CD14-positive monocyte (primary cell): ENCODE measurements at regions not wholly inside any gene's neighbourhood (a gene's known extent, or its start where the extent isn't known, plus 50 kb on each side); places are given as distances from the start of the nearest gene placed in this dataset.

ENCODE experiments used
- DNase-seq, 3 donors: peaks; one replicate each; pipeline ENCODE4 v3.0.0-alpha.2; 2011 to 2022
- H2AFZ ChIP-seq: 2 replicates; pipeline ENCODE4 v1.6.0; 2012; ENCODE audit warnings: mild to moderate bottlenecking, low read depth, low read length, inconsistent platforms; ENCODE audit not compliant: insufficient read depth, poor library complexity, severe bottlenecking
- H3K27ac ChIP-seq, 2 donors: 1 replicate in 1 of 2; 2 replicates in 1 of 2; pipeline ENCODE4 v1.5.1; 2012 to 2013; ENCODE audit warnings: low read length in 2 of 2, control low read depth in 1 of 2, inconsistent platforms in 1 of 2, low read depth in 1 of 2, mild to moderate bottlenecking in 1 of 2
- H3K27me3 ChIP-seq, 2 donors: one replicate each; pipeline versions ENCODE4 v1.6.0 to v1.6.1; 2011 to 2013; ENCODE audit warnings: low read length in 2 of 2; ENCODE audit not compliant: control insufficient read depth in 2 of 2, insufficient read depth in 2 of 2
- H3K36me3 ChIP-seq, 2 donors: replicated peaks in 1 of 2; 1 replicate in 1 of 2; 2 replicates in 1 of 2; pipeline versions ENCODE4 v1.5.1 to v1.6.1; 2012 to 2013; ENCODE audit warnings: low read length in 2 of 2, control low read depth in 1 of 2, inconsistent platforms in 1 of 2, mild to moderate bottlenecking in 1 of 2; ENCODE audit not compliant: insufficient read depth in 2 of 2, control insufficient read depth in 1 of 2
- H3K4me1 ChIP-seq, 2 donors: 1 replicate in 1 of 2; 2 replicates in 1 of 2; pipeline versions ENCODE4 v1.5.1 to v1.6.1; 2012 to 2013; ENCODE audit warnings: low read length in 2 of 2, control low read depth in 1 of 2, inconsistent platforms in 1 of 2, mild to moderate bottlenecking in 1 of 2, moderate library complexity in 1 of 2; ENCODE audit not compliant: insufficient read depth in 2 of 2, control insufficient read depth in 1 of 2
- H3K4me2 ChIP-seq: replicated peaks from 2 replicates; pipeline ENCODE3; 2012; ENCODE audit warnings: low read length, moderate library complexity, mild to moderate bottlenecking; ENCODE audit not compliant: poor library complexity, severe bottlenecking; ENCODE audit errors: extremely low read depth
- H3K4me3 ChIP-seq, 3 experiments: fragments of 200-600 bp in 1 of 3; sonication (generic) in 1 of 3; replicated peaks in 1 of 3; 1 replicate in 2 of 3; 2 replicates in 1 of 3; pipeline ENCODE4 v1.5.1; 2011 to 2013; ENCODE audit warnings: low read length in 3 of 3, mild to moderate bottlenecking in 3 of 3, control low read depth in 2 of 3, low read depth in 2 of 3, inconsistent platforms in 1 of 3, moderate library complexity in 1 of 3
- H3K79me2 ChIP-seq: 2 replicates; pipeline ENCODE4 v1.6.0; 2012; ENCODE audit warnings: mild to moderate bottlenecking, control low read depth, inconsistent platforms, low read length, moderate library complexity; ENCODE audit not compliant: insufficient read depth
- H3K9ac ChIP-seq: 2 replicates; pipeline ENCODE4 v1.6.0; 2017; ENCODE audit warnings: low read length, mild to moderate bottlenecking; ENCODE audit not compliant: insufficient read depth, poor library complexity, severe bottlenecking
- H3K9me3 ChIP-seq, 2 donors: replicated peaks in 1 of 2; 1 replicate in 1 of 2; 2 replicates in 1 of 2; pipeline versions ENCODE4 v1.5.1 to v1.6.1; 2012 to 2013; ENCODE audit warnings: low read length in 2 of 2, control low read depth in 1 of 2; ENCODE audit not compliant: control insufficient read depth in 1 of 2, insufficient read depth in 1 of 2
- H4K20me1 ChIP-seq: 2 replicates; pipeline ENCODE4 v1.6.0; 2012; ENCODE audit warnings: mild to moderate bottlenecking, low read length, control low read depth, moderate library complexity; ENCODE audit not compliant: insufficient read depth
- H3K27ac Mint-ChIP-seq, 7 donors: one replicate each; pipeline ENCODE4 v1.8.0; 2020; ENCODE audit warnings: mild to moderate bottlenecking in 7 of 7, mixed read lengths in 7 of 7, moderate library complexity in 6 of 7, inconsistent platforms in 2 of 7
- H3K27me3 Mint-ChIP-seq, 3 donors: one replicate each; pipeline ENCODE4 v1.8.0; 2021 to 2022; ENCODE audit warnings: low read depth in 3 of 3, mild to moderate bottlenecking in 3 of 3, mixed read lengths in 3 of 3, moderate library complexity in 3 of 3, inconsistent platforms in 1 of 3
- H3K36me3 Mint-ChIP-seq, 2 donors: one replicate each; pipeline ENCODE4 v1.8.0; 2020; ENCODE audit warnings: mixed read lengths in 2 of 2, inconsistent platforms in 1 of 2, mild to moderate bottlenecking in 1 of 2
- H3K4me1 Mint-ChIP-seq: one replicate; pipeline ENCODE4 v1.8.0; 2020; ENCODE audit warnings: mild to moderate bottlenecking, mixed read lengths
- H3K4me3 Mint-ChIP-seq, 2 donors: one replicate each; pipeline ENCODE4 v1.8.0; 2020; ENCODE audit warnings: mild to moderate bottlenecking in 2 of 2, mixed read lengths in 2 of 2, moderate library complexity in 1 of 2
- H3K9me3 Mint-ChIP-seq, 7 donors: one replicate each; pipeline ENCODE4 v1.8.0; 2020 to 2022; ENCODE audit warnings: mixed read lengths in 7 of 7, mild to moderate bottlenecking in 6 of 7, moderate library complexity in 6 of 7, inconsistent platforms in 2 of 7
- WGBS: methylation state at CpG from one replicate; pipeline ENCODE4 v1.1.5; 2013; ENCODE audit warnings: missing lambda C conversion rate; ENCODE audit not compliant: insufficient coverage; 5-methylcytosine and 5-hydroxymethylcytosine counted together
- intact Hi-C, 2 donors: fragments of 100-400 bp; cut with micrococcal nuclease; formaldehyde crosslinking; loops; one replicate each; pipeline versions ENCODE4 v1.15.0 to v1.15.1; 2023
- TF ChIP-seq, protein P1 (sequence below): fragments of 200-600 bp; IDR thresholded peaks from one replicate; pipeline ENCODE4 v1.8.0; 2022; ENCODE audit warnings: antibody characterized with exemption, mild to moderate bottlenecking

DNA sequence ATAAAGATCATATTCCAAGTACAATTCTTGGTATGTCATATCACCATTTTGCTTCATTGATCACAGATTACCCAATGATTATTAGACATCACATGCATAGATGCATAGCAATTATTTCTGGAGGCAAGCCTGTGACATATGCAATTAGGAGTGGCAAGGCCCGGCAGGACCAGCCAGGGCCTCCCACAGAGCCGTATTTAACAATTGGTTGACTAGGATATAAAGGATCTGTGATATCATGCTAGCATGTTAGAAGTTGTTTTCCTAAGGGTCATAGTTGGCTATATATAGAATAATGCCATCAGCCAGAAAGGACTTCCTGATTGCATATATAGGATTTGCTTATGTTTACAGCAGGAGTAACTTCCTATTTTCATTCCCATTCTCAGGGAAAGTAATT lies 103.5 kb upstream of the OTUD4 start:
- H3K4me3 Mint-ChIP-seq = no peak overlapping the region
- Histone ChIP-seq H3K4me1 (no peaks in the 10 kb centered on the region), H3K4me3 (no peak overlapping the region), H2AFZ (no peak overlapping the region), H3K36me3 (no peaks in the 10 kb centered on the region), H3K27ac (no peak overlapping the region), H4K20me1 (no peaks in the 10 kb centered on the region), H3K9me3 (no peaks in the 10 kb centered on the region), H3K9ac (no peak overlapping the region), H3K27me3 (no peaks in the 10 kb centered on the region), H3K79me2 (no peaks in the 10 kb centered on the region), H3K4me2 (no peak overlapping the region)
- WGBS = 94% methylated on average over 2 of the region's 2 CpGs
- intact Hi-C loops = no loop called here
- TF ChIP-seq, protein P1, sequence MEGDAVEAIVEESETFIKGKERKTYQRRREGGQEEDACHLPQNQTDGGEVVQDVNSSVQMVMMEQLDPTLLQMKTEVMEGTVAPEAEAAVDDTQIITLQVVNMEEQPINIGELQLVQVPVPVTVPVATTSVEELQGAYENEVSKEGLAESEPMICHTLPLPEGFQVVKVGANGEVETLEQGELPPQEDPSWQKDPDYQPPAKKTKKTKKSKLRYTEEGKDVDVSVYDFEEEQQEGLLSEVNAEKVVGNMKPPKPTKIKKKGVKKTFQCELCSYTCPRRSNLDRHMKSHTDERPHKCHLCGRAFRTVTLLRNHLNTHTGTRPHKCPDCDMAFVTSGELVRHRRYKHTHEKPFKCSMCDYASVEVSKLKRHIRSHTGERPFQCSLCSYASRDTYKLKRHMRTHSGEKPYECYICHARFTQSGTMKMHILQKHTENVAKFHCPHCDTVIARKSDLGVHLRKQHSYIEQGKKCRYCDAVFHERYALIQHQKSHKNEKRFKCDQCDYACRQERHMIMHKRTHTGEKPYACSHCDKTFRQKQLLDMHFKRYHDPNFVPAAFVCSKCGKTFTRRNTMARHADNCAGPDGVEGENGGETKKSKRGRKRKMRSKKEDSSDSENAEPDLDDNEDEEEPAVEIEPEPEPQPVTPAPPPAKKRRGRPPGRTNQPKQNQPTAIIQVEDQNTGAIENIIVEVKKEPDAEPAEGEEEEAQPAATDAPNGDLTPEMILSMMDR = no peak
- DNase-seq = no peak
- no peaks in the 10 kb centered on the region for H3K4me1 Mint-ChIP-seq
- peaks cover 0 to 6% (median 0%) of the 10 kb centered on the region in 7 donors for H3K9me3 Mint-ChIP-seq
- no peak overlapping the region for H3K27ac Mint-ChIP-seq
- H3K36me3 Mint-ChIP-seq = no peaks in the 10 kb centered on the region
- H3K27me3 Mint-ChIP-seq = peaks cover 0 to 2% (median 0%) of the 10 kb centered on the region in 3 donors

DNA sequence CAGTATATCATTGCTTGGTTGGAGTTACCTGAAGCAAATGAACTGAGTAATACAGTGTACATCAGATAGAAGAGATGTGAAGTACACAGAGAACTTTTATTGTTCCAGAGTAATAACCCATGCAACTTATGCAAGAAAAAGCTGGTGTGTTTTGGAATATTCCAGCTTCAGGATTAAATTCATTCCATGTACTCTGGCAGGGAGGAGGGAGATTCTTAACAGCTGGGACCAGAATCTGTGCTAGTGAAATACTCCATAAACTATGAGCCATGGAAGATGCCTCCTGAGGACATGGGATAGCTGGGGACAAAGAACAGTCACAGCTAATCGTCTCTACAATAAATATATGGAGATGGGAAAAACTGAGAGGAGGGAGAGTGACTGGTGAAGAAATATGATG lies 101.6 kb upstream of the OTUD4 start:
- Histone ChIP-seq H3K4me1 (no peaks in the 10 kb centered on the region), H3K4me2 (no peak overlapping the region), H4K20me1 (no peaks in the 10 kb centered on the region), H3K9ac (no peak overlapping the region), H2AFZ (no peak overlapping the region), H3K27me3 (no peaks in the 10 kb centered on the region), H3K36me3 (no peaks in the 10 kb centered on the region), H3K4me3 (no peak overlapping the region), H3K9me3 (no peaks in the 10 kb centered on the region), H3K79me2 (no peaks in the 10 kb centered on the region), H3K27ac (no peak overlapping the region)
- no CpG with 5 or more reads among the region's 1 CpG for WGBS
- Mint-ChIP-seq H3K27me3 (peaks cover 0 to 2% (median 0%) of the 10 kb centered on the region in 3 donors), H3K27ac (no peak overlapping the region), H3K4me3 (no peak overlapping the region), H3K36me3 (no peaks in the 10 kb centered on the region), H3K4me1 (no peaks in the 10 kb centered on the region), H3K9me3 (peaks cover 0 to 6% (median 0%) of the 10 kb centered on the region in 7 donors)
- intact Hi-C loops = no loop called here
- no peak for DNase-seq
- TF ChIP-seq, protein P1 = no peak
